ENCODE measurements at regions not wholly inside any gene's neighbourhood (a gene's known extent, or its start where the extent isn't known, plus 50 kb on each side); places are given as distances from the start of the nearest gene placed in this dataset.

DNA sequence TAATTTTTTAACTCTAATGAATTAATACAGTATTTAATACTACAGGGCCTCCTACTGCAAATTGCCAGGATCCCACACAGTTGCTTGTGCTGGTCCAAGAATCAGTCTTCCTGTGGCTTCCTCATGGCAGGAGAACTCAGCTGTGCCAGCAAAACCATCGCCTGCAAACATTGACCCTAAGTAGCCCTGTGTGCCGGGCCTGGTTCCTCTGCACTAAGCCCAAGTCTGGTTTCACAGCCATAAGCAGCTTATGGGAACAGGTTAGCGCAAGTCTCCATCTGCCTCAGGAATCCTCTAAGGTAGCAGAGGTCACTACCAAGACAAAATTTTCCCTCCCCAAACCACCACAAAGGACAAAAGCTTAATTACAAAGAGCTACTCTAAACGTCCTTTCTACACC, 216.6 kb downstream of the PLA2G4A start:
- H4K20me1 ChIP-seq (ENCODE audit: insufficient read depth, low read length): no peaks in the 10 kb centered on the region
- H3K4me3 ChIP-seq (ENCODE audit: low read length): no peak overlapping the region
- no peak overlapping the region for H3K4me2 ChIP-seq (ENCODE audit: low read length)
- H3K4me1 ChIP-seq (ENCODE audit: low read length): no peaks in the 10 kb centered on the region
- no peaks in the 10 kb centered on the region for H3K79me2 ChIP-seq (ENCODE audit: low read length)
- TF ChIP-seq, protein P1, sequence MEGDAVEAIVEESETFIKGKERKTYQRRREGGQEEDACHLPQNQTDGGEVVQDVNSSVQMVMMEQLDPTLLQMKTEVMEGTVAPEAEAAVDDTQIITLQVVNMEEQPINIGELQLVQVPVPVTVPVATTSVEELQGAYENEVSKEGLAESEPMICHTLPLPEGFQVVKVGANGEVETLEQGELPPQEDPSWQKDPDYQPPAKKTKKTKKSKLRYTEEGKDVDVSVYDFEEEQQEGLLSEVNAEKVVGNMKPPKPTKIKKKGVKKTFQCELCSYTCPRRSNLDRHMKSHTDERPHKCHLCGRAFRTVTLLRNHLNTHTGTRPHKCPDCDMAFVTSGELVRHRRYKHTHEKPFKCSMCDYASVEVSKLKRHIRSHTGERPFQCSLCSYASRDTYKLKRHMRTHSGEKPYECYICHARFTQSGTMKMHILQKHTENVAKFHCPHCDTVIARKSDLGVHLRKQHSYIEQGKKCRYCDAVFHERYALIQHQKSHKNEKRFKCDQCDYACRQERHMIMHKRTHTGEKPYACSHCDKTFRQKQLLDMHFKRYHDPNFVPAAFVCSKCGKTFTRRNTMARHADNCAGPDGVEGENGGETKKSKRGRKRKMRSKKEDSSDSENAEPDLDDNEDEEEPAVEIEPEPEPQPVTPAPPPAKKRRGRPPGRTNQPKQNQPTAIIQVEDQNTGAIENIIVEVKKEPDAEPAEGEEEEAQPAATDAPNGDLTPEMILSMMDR (IDR thresholded peaks at IDR 0.05; ENCODE audit: low read depth, low read length): no peak
- TF ChIP-seq EZH2phosphoT487 (IDR thresholded peaks at IDR 0.05; ENCODE audit: low read depth): no peak
- no peaks in the 10 kb centered on the region for H3K36me3 ChIP-seq (replicated peaks; ENCODE audit: low read depth, low read length)
- H3K9ac ChIP-seq (ENCODE audit: low read length): no peak overlapping the region
- H3K9me3 ChIP-seq (ENCODE audit: insufficient read depth, low read length): no peaks in the 10 kb centered on the region
- no peak overlapping the region for H3K27ac ChIP-seq (ENCODE audit: low read length)
- no peak overlapping the region for H2AFZ ChIP-seq (ENCODE audit: low read depth, low read length)
- no peaks in the 10 kb centered on the region for H3K27me3 ChIP-seq (ENCODE audit: low read depth, low read length)

DNA sequence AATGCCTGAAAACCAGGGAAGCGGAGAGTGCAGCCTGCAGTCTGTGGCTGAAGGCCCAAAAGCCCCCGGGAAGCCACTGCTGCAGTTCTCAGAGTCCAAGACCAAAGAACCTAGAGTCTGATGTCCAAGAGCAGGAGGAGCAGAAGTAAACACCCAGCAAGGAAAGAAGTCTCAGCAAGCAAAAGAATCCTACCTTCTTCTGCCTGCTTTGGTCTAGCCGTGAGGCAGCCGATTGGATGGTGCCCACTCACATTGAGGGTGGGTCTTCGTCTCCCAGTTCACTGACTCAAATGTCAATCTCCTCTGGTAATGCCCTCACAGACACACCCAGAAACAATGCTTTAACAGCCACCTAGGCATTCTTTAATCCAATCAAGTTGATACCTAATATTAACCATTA, 217.5 kb downstream of the PLA2G4A start:
- Histone ChIP-seq H3K4me2 (ENCODE audit: low read length) (no peak overlapping the region), H3K27me3 (ENCODE audit: low read depth, low read length) (no peaks in the 10 kb centered on the region), H3K79me2 (ENCODE audit: low read length) (no peaks in the 10 kb centered on the region), H3K4me3 (ENCODE audit: low read length) (no peak overlapping the region), H3K27ac (ENCODE audit: low read length) (no peak overlapping the region), H2AFZ (ENCODE audit: low read depth, low read length) (no peak overlapping the region), H3K9me3 (ENCODE audit: insufficient read depth, low read length) (no peaks in the 10 kb centered on the region), H3K4me1 (ENCODE audit: low read length) (no peaks in the 10 kb centered on the region), H4K20me1 (ENCODE audit: insufficient read depth, low read length) (no peaks in the 10 kb centered on the region), H3K36me3 (replicated peaks; ENCODE audit: low read depth, low read length) (no peaks in the 10 kb centered on the region), H3K9ac (ENCODE audit: low read length) (no peak overlapping the region)
- TF ChIP-seq EZH2phosphoT487 (IDR thresholded peaks at IDR 0.05; ENCODE audit: low read depth): no peak
- TF ChIP-seq, protein P1 (IDR thresholded peaks at IDR 0.05; ENCODE audit: low read depth, low read length): no peak

DNA sequence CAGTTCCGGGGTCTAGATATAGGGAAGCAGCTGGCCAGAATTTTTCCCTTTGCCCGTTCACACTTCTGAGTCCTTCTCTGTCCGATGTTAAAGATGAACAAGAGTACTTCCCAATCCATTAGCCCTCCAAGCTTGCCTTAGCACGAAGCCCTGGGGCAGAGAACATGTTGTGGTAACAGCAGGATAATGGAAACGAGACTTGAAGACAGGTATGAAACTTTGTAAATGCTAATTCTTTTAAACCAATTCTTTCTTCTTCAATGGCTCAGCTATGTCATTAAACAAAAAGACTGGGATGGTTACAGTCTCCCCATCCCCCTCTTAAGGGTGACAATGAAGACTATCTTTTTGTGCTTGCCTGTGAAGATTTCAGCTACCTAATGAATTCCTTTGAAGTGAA, 218.5 kb downstream of the PLA2G4A start:
- no peak overlapping the region for H3K4me3 ChIP-seq (ENCODE audit: low read length)
- no peaks in the 10 kb centered on the region for H3K9me3 ChIP-seq (ENCODE audit: insufficient read depth, low read length)
- H3K27me3 ChIP-seq (ENCODE audit: low read depth, low read length): no peaks in the 10 kb centered on the region
- H3K79me2 ChIP-seq (ENCODE audit: low read length): no peaks in the 10 kb centered on the region
- H3K9ac ChIP-seq (ENCODE audit: low read length): no peak overlapping the region
- TF ChIP-seq EZH2phosphoT487 (IDR thresholded peaks at IDR 0.05; ENCODE audit: low read depth): no peak
- TF ChIP-seq, protein P1 (IDR thresholded peaks at IDR 0.05; ENCODE audit: low read depth, low read length): no peak
- no peak overlapping the region for H3K4me2 ChIP-seq (ENCODE audit: low read length)
- no peak overlapping the region; the same call in 1 of the 2 replicates for H2AFZ ChIP-seq (ENCODE audit: low read depth, low read length)
- no peaks in the 10 kb centered on the region for H4K20me1 ChIP-seq (ENCODE audit: insufficient read depth, low read length)
- H3K36me3 ChIP-seq (replicated peaks; ENCODE audit: low read depth, low read length): no peaks in the 10 kb centered on the region
- no peaks in the 10 kb centered on the region; the same call in 1 of the 2 replicates for H3K4me1 ChIP-seq (ENCODE audit: low read length)
- H3K27ac ChIP-seq (ENCODE audit: low read length): no peak overlapping the region

DNA sequence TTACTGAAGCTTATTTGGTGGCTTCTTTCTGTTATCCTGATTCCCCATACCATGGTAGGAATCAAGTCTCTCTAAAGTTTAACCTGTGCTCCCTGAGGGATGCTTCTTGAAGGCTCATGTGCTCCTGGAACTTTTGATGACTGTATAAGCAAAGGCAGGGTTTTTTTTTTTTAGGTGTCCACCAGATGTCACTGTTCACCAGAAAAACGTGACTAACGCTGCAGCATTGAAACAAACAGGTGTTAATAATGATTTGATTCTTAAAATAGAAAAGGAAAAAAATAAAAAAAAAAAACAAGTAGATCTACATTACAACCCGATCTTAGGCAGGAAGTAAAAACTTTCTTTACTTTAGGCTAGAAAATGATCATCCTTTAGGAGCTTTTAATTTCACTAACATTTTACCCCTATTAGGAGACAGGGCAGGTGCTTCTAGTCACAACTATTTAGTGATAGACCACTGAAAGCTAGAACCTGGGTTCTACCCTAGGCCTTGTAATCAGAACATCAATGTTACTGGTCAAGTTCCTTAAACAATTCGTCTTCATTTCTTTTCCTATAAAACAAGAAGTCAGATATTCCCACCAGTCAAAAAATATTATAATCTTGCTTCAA, 223.0 kb downstream of the PLA2G4A start:
- no peaks in the 10 kb centered on the region for H3K36me3 ChIP-seq (replicated peaks; ENCODE audit: low read depth, low read length)
- H3K9me3 ChIP-seq (ENCODE audit: insufficient read depth, low read length): no peaks in the 10 kb centered on the region
- H2AFZ ChIP-seq (ENCODE audit: low read depth, low read length): no peak overlapping the region
- TF ChIP-seq, protein P1 (IDR thresholded peaks at IDR 0.05; ENCODE audit: low read depth, low read length): peak; percentile 76
- TF ChIP-seq EZH2phosphoT487 (IDR thresholded peaks at IDR 0.05; ENCODE audit: low read depth): no peak
- no peak overlapping the region for H3K27ac ChIP-seq (ENCODE audit: low read length)
- H3K9ac ChIP-seq (ENCODE audit: low read length): no peak overlapping the region
- H3K4me2 ChIP-seq (ENCODE audit: low read length): no peak overlapping the region
- H3K4me3 ChIP-seq (ENCODE audit: low read length): no peak overlapping the region
- H3K4me1 ChIP-seq (ENCODE audit: low read length): no peaks in the 10 kb centered on the region; the same call in 1 of the 2 replicates
- H4K20me1 ChIP-seq (ENCODE audit: insufficient read depth, low read length): no peaks in the 10 kb centered on the region
- H3K79me2 ChIP-seq (ENCODE audit: low read length): no peaks in the 10 kb centered on the region
- H3K27me3 ChIP-seq (ENCODE audit: low read depth, low read length): no peaks in the 10 kb centered on the region

All from OCI-LY3 (cell line).